PC-9 (cell line): ENCODE measurements at regions not wholly inside any gene's neighbourhood (a gene's known extent, or its start where the extent isn't known, plus 50 kb on each side); places are given as distances from the start of the nearest gene placed in this dataset.

Experiments used
- BruUV-seq: library from RNA; stranded (reverse); fragments of 400-500 nt; replicated peaks from 2 replicates; lab custom pipeline; 2021; lab: Mats Ljungman, UMichigan
- CTCF ChIA-PET: fragments of 300-600 bp; sonication (Branson Sonifier 250); formaldehyde crosslinking; loops from one replicate; lab custom pipeline; 2022; ENCODE audit warnings: antibody characterized with exemption; lab: Charles Lee
- POLR2A ChIA-PET: fragments of 300-600 bp; sonication (Branson Sonifier 250); formaldehyde crosslinking; loops from one replicate; lab custom pipeline; 2022; ENCODE audit warnings: antibody characterized with exemption; ENCODE audit not compliant: unreplicated experiment; lab: Charles Lee
- DNase-seq, 2 experiments: peaks; one replicate each; pipeline versions ENCODE4 v3.0.0 to v3.0.0-alpha.2; 2015 to 2022; ENCODE audit warnings: mixed read lengths in 1 of 2
- H2AFZ ChIP-seq: fragments of 200-600 bp; sonication (generic); 2 replicates; pipeline ENCODE4 v1.8.1; 2017; ENCODE audit warnings: antibody characterized with exemption
- H3F3A ChIP-seq: fragments of 200-600 bp; sonication (generic); 2 replicates; pipeline ENCODE4 v1.8.1; 2017; ENCODE audit warnings: antibody characterized with exemption, mild to moderate bottlenecking, low read depth; ENCODE audit not compliant: insufficient read depth
- H3K27ac ChIP-seq: fragments of 200-600 bp; sonication (generic); 2 replicates; pipeline ENCODE4 v1.6.1; 2016; ENCODE audit warnings: mixed run types
- H3K27me3 ChIP-seq: fragments of 200-600 bp; sonication (generic); 2 replicates; pipeline ENCODE4 v1.6.1; 2016; ENCODE audit warnings: low read depth, mixed run types; ENCODE audit not compliant: insufficient read depth
- H3K36me3 ChIP-seq: fragments of 200-600 bp; sonication (generic); 2 replicates; pipeline ENCODE4 v1.6.1; 2016; ENCODE audit warnings: low read depth, mixed run types
- H3K4me1 ChIP-seq: fragments of 200-600 bp; sonication (generic); replicated peaks from 2 replicates; pipeline ENCODE4 v1.6.1; 2016; ENCODE audit warnings: mixed run types; ENCODE audit not compliant: insufficient read depth
- H3K4me2 ChIP-seq: fragments of 200-600 bp; sonication (generic); 2 replicates; pipeline ENCODE4 v1.6.1; 2017; ENCODE audit warnings: mixed run types
- H3K4me3 ChIP-seq: fragments of 200-600 bp; sonication (generic); 2 replicates; pipeline ENCODE4 v1.6.1; 2016; ENCODE audit warnings: mixed run types
- H3K79me2 ChIP-seq: fragments of 200-600 bp; sonication (generic); 2 replicates; pipeline ENCODE4 v1.6.1; 2017; ENCODE audit warnings: low read depth, mixed run types
- H3K9me2 ChIP-seq: fragments of 200-600 bp; sonication (generic); 2 replicates; pipeline ENCODE4 v1.8.1; 2017; ENCODE audit warnings: mild to moderate bottlenecking; ENCODE audit not compliant: insufficient read depth
- H3K9me3 ChIP-seq: fragments of 200-600 bp; sonication (generic); 2 replicates; pipeline ENCODE4 v1.8.1; 2016; ENCODE audit warnings: low read depth; ENCODE audit not compliant: insufficient read depth
- H4K20me1 ChIP-seq: fragments of 200-600 bp; sonication (generic); 2 replicates; pipeline ENCODE4 v1.8.1; 2017; ENCODE audit not compliant: insufficient read depth
- CTCF ChIP-seq: fragments of 200-600 bp; sonication (generic); conservative IDR thresholded peaks from 2 replicates; pipeline ENCODE4 v1.6.1; 2017; ENCODE audit warnings: mixed run types, antibody characterized with exemption, mild to moderate bottlenecking, moderate library complexity
- EZH2 ChIP-seq: fragments of 200-600 bp; sonication (generic); IDR thresholded peaks from 2 replicates; pipeline ENCODE4 v1.8.0; 2017; ENCODE audit warnings: antibody characterized with exemption, low read depth
- intact Hi-C: fragments of 100-400 bp; cut with micrococcal nuclease; formaldehyde crosslinking; loops from one replicate; pipeline ENCODE4 v1.10.0; 2022; ENCODE audit not compliant: unreplicated experiment

DNA sequence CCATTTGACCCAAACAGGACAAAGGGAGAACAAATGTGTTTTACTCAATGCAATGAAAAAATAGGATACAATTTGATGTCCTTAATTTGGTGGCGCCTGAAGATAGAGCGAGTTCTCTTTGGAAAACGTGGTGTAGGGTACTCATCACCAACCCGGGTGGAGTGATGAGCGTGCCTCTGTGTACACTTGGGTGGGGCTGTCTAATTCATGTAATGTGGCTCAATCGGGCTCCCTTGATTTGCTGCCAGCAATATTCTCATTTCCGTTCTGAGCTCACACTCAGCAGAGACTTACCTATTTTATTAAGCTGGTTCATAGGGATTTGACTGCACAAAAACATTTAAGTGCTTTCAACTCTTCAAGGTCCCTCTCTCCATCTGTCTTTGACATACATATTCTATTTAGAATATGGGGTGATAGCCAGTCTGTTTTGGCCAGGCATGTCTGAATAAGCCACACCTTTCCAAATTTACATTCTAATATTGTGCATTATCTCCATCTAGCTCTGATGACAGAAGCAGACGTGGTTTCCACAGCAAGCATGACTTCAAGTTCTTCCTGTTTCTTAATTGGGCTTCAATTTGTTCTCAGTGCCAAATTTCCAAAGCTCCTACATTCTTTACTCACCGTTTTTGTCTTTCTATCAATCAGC lies 162.5 kb downstream of the IRX2 start:
- no peak overlapping the region for H3K4me3 ChIP-seq
- CTCF ChIA-PET, result no interaction called here
- no peaks in the 10 kb centered on the region for H3K9me3 ChIP-seq
- no peak for DNase-seq
- H3K4me1 ChIP-seq, result no peaks in the 10 kb centered on the region
- peaks cover 68% of the 10 kb centered on the region for H3K27me3 ChIP-seq
- H4K20me1 ChIP-seq, result no peaks in the 10 kb centered on the region
- no peaks in the 10 kb centered on the region for H3K9me2 ChIP-seq
- H3K4me2 ChIP-seq, result no peak overlapping the region
- TF ChIP-seq CTCF (no peak), EZH2 (no peak)
- H3K36me3 ChIP-seq, result no peaks in the 10 kb centered on the region
- no peak overlapping the region for H2AFZ ChIP-seq
- BruUV-seq, result no TSS peak
- intact Hi-C loops, result no loop called here
- H3K27ac ChIP-seq, result no peak overlapping the region
- no peaks in the 10 kb centered on the region for H3K79me2 ChIP-seq
- POLR2A ChIA-PET, result no interaction called here
- H3F3A ChIP-seq, result no peaks in the 10 kb centered on the region

- Histone ChIP-seq H4K20me1 (no peaks in the 10 kb centered on the region), H3K27ac (no peak overlapping the region), H3K79me2 (no peaks in the 10 kb centered on the region), H3K36me3 (no peaks in the 10 kb centered on the region), H3K27me3 (peaks cover 67% of the 10 kb centered on the region), H3K4me3 (no peak overlapping the region), H3K9me3 (no peaks in the 10 kb centered on the region), H3K4me2 (no peak overlapping the region), H3K9me2 (no peaks in the 10 kb centered on the region), H3K4me1 (no peaks in the 10 kb centered on the region), H2AFZ (no peak overlapping the region), H3F3A (no peaks in the 10 kb centered on the region)
- POLR2A ChIA-PET, result no interaction called here
- no peak for TF ChIP-seq EZH2
- no peak for TF ChIP-seq CTCF
- CTCF ChIA-PET, result no interaction called here
- no peak for DNase-seq
- no TSS peak for BruUV-seq
- intact Hi-C loops, result no loop called here
Observed at GRCh38 chr5:2587189-2588031, 164.1 kb downstream of the IRX2 start.

- intact Hi-C loops, result no loop called here
- POLR2A ChIA-PET, result no interaction called here
Observed at GRCh38 chr5:2586016-2586715, 165.3 kb downstream of the IRX2 start.

More at GRCh38 chr5:2586016-2586715, 165.3 kb downstream of the IRX2 start:
- TF ChIP-seq EZH2, result no peak
- no peak for TF ChIP-seq CTCF
- Histone ChIP-seq H3K27me3 (peaks cover 66% of the 10 kb centered on the region), H3F3A (no peaks in the 10 kb centered on the region), H2AFZ (no peak overlapping the region), H3K9me3 (no peaks in the 10 kb centered on the region), H3K4me2 (no peak overlapping the region), H3K36me3 (no peaks in the 10 kb centered on the region), H4K20me1 (no peaks in the 10 kb centered on the region), H3K27ac (no peak overlapping the region), H3K4me1 (no peaks in the 10 kb centered on the region), H3K79me2 (no peaks in the 10 kb centered on the region), H3K9me2 (no peaks in the 10 kb centered on the region), H3K4me3 (no peak overlapping the region)
- BruUV-seq, result no TSS peak
- CTCF ChIA-PET, result no interaction called here
- DNase-seq, result no peak
